NB4 (cell line): ENCODE measurements at regions not wholly inside any gene's neighbourhood (a gene's known extent, or its start where the extent isn't known, plus 50 kb on each side); places are given as distances from the start of the nearest gene placed in this dataset.

Experiments used
- DNase-seq: peaks from one replicate; pipeline ENCODE4 v3.0.0; 2010; ENCODE audit warnings: low read depth
- H3K4me3 ChIP-seq: one replicate; pipeline ENCODE4 v1.5.1; 2011; ENCODE audit warnings: mild to moderate bottlenecking, low read depth, low read length, moderate library complexity
- CTCF ChIP-seq: IDR thresholded peaks from one replicate; pipeline ENCODE4 v1.5.1; 2012; ENCODE audit warnings: low read depth, low read length
- MAX ChIP-seq: IDR thresholded peaks from 2 replicates; pipeline ENCODE4 v1.6.1; 2011; ENCODE audit warnings: low read depth, low read length
- MYC ChIP-seq: IDR thresholded peaks from 2 replicates; pipeline ENCODE4 v1.6.1; 2011; ENCODE audit warnings: low read depth, low read length
- POLR2A ChIP-seq: IDR thresholded peaks from 2 replicates; pipeline ENCODE4 v1.6.1; 2011; ENCODE audit warnings: mild to moderate bottlenecking; ENCODE audit not compliant: insufficient read length; ENCODE audit errors: extremely low read depth

- H3K4me3 ChIP-seq, result no peak overlapping the region
- no peak for TF ChIP-seq POLR2A
- no peak for TF ChIP-seq MYC
- TF ChIP-seq CTCF, result no peak
- no peak for TF ChIP-seq MAX
- no peak for DNase-seq
Measured at GRCh38 chrX:42432552-42432951, 345.4 kb downstream of the PPP1R2C start.

DNA sequence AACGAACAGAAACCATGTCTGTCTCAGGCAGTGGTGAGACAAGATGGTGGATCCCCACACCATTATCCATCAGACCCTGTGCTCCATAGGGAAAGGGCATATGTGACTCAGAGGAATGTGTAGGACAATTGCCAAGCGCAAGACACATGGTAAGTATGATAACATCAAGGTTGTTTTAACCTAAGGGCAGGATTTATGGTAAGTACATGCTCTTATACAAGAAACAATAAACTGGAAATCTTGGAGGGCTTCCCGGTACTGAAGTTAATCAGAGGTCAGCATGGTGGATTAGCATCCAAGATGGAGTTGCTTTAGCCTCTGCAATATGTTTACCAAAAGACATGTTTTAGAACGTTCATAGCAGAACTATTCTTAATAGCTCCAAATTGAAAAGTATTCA is 355.0 kb downstream of the PPP1R2C start:
- H3K4me3 ChIP-seq, result no peak overlapping the region
- DNase-seq, result no peak
- TF ChIP-seq POLR2A (no peak), MAX (no peak), MYC (no peak), CTCF (no peak)

DNA sequence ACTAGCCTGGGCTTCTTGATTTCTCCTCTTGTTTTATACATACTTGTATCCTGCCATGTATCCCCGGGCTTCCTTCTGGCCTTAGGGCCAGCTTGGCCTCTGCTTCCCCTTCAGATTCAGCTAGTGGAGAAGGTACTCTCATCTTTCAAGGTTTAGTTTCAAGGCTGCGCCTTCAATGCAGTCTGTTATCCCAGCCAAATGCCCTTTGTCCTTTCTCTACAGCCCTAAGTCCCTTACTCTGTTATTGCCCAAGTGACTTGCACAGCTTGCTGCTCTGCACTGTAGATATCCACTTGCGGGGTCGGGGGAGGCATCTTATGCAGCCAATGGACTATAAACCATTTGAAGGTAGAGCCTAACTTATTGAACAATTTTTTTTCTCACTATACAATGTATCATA is 357.5 kb downstream of the PPP1R2C start:
- no peak for TF ChIP-seq MAX
- no peak for TF ChIP-seq CTCF
- TF ChIP-seq MYC, result no peak
- no peak for TF ChIP-seq POLR2A
- no peak overlapping the region for H3K4me3 ChIP-seq
- no peak for DNase-seq

DNA sequence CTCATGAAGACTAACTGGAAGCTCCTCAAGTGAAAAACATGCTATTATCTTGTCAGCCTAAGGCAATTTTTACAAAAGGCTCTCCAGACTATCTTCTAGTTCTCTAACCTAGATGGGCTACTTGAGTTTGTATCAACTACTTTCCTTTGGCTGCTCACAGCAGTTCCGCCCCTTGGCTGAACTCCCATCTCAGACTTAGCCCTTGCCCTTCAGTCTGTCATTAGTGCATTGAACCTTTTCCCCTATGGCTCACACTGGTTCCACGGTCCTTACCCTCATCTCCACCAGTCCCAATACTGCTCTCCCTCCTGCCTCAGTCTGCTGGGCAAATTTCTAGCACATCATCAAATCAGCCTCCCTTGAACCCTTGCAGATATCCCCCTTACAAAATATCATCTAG is 362.3 kb downstream of the PPP1R2C start:
- DNase-seq, result no peak
- H3K4me3 ChIP-seq, result no peak overlapping the region
- TF ChIP-seq POLR2A (no peak), MYC (no peak), CTCF (no peak), MAX (no peak)

DNA sequence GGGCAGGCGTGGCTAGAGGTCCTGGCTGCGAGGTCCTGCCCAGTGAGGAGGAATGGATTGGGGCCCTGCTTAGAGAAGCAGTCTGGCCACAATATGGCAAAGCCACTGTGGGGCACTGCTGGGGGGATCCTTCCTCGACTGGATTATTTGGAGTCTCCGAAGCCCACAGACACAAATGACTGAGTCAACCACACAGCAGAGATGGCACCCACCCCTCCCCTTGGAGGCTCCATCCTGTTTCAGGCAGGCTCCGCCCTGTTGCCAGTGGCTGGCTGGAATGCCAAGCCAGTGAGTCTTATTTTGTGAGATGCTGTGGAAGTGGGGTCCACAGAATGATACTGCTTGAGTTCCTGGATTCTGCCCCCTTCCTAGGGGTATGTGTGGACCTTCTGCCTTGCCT is 363.9 kb downstream of the PPP1R2C start:
- no peak overlapping the region for H3K4me3 ChIP-seq
- no peak for DNase-seq
- TF ChIP-seq MYC, result no peak
- TF ChIP-seq CTCF, result no peak
- TF ChIP-seq MAX, result no peak
- no peak for TF ChIP-seq POLR2A

DNA sequence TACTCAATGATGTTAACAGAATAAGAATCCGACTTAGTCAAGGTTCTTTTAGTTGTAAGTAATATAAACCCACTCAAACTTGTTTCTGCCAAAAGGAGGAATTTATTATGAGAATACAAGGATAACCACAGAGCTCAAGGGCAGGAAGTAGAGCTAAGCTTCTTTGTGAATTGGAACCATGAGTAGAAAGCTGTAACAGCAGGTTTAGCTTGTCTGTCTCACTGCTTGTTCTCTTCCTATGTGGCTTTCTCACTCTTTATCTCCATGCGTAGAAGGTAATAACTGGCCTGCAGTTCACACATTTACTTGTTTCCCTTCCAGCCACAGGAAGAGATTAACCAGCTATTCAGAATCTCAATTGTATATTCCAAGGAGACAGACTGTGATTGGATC is 378.3 kb downstream of the PPP1R2C start:
- DNase-seq, result no peak
- no peak overlapping the region for H3K4me3 ChIP-seq
- TF ChIP-seq MYC, result no peak
- no peak for TF ChIP-seq MAX
- no peak for TF ChIP-seq CTCF
- TF ChIP-seq POLR2A, result no peak
